LNCAP (cell line): ENCODE measurements at regions not wholly inside any gene's neighbourhood (a gene's known extent, or its start where the extent isn't known, plus 50 kb on each side); places are given as distances from the start of the nearest gene placed in this dataset.

ENCODE experiments used
- CTCF ChIP-seq: fragments of 450-650 bp; IDR thresholded peaks from 2 replicates; pipeline ENCODE4 v1.5.1; 2017; ENCODE audit warnings: mild to moderate bottlenecking

- TF ChIP-seq CTCF: no peak
Observed at GRCh38 chrX:4129626-4130025, 416.2 kb upstream of the PRKX start.

- no peak for TF ChIP-seq CTCF
Observed at GRCh38 chrX:4118666-4119530, 405.4 kb upstream of the PRKX start.

GRCh38 chrX:4110964-4111363 is 397.5 kb upstream of the PRKX start:
- TF ChIP-seq CTCF: no peak

- no peak for TF ChIP-seq CTCF
Observed at GRCh38 chrX:4094926-4095325, 381.5 kb upstream of the PRKX start.

GRCh38 chrX:4091046-4091760 is 377.8 kb upstream of the PRKX start:
- TF ChIP-seq CTCF: no peak

- TF ChIP-seq CTCF: no peak
Observed at GRCh38 chrX:4059893-4060292, 346.4 kb upstream of the PRKX start.

GRCh38 chrX:4043951-4044350 is 330.5 kb upstream of the PRKX start:
- TF ChIP-seq CTCF: no peak
